DMS53 (cell line): ENCODE measurements at regions not wholly inside any gene's neighbourhood (a gene's known extent, or its start where the extent isn't known, plus 50 kb on each side); places are given as distances from the start of the nearest gene placed in this dataset.
"Not testable (repeated sequence)": the region's sequence is repeated elsewhere in the genome, so short reads cannot be mapped to it uniquely, and the experiment has no call there.

ENCODE experiments used
- DNase-seq: peaks from one replicate; lab custom pipeline; 2025; lab: John Stamatoyannopoulos, UW

DNA sequence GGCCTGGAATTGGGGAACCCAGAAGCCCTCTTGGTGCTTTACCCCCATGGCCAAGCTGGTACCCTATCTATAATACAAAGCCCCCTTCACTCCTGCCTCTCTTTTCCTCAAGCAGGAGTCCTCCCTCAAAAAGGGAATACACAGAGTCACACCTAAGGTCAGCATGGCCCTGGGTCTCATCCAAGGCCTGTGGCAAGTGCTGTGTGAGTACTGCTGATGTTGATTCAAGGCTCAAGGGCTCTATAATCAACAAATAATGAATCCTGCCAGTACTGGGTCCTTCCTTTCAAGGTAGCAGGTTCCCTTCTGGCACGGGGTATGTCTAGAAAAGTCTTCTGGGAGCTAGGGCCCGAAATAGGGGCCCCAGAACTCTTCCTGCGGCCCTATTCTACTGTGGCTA, 187.3 kb downstream of the CYB561 start:
- peak; percentile 53 for DNase-seq

DNA sequence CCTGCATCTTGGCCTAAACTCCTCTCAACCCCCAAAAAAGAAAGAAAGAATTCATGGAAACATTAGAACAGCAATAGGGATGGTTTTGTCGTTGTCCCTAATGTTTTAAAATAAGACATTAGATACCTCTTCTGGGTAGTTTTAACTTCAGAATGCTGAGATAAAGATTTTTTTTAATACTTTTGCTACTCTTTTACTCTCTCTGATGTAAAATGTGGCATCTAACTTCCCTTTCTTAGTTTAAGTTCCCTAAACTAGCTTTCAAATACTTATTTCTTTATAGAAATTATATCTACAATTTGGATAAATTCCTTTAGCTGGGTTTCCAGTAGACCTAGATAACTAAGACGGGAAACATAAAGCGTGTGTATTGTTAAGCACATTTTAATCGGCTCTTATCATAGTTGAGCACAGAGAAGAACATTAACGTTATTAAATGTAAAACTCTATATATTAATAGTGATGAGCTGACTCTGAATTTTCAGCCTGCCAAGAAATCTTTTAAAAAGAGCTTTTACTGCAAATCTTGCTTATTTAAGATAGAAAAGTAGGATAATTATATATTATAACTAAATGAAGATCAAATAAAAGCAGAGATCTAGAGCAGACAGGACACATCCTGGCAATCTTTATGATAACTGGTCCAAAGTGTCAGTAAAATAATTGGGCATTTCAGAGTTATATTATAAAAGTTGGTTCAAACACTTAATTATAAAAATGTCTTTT, 183.2 kb downstream of the CYB561 start:
- no peak for DNase-seq

DNA sequence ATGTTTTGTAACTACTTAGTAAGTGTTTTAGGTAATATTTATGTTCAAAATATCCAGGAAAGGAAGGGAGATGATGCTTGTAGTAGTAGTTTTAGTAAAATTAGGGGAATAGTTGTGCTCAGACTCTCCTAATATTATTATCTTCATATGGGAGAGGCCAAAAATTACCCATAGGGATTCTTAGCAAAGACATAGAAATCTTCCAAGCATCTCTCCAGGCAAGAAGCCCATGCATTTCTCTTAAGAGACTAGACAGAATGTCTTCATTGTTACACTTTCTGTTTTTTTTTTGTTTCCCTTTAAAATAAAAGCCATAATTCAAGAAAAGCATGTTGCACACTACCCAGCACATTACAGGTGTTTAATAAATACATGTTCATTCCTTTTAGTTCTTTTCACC, 180.6 kb downstream of the CYB561 start:
- no peak for DNase-seq

DNA sequence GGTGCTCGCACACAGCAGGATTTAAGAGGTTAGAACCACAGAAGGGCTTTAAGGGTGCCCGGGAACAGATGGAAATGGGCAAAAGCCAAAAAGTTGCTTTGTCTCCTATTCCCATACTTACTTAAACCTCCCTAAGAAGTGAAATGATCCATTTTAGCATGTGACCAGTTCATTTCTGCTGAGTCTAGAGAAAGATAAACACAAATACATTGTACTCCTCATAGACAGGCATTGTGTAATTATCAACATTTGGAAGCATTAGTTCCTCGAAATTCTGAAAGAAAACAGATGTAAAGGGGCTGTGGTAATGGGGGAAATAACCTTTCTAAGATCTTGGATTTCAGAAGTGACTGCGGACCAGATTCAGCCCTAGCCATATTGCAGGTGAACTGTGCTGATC, 178.3 kb downstream of the CYB561 start:
- DNase-seq = no peak

DNA sequence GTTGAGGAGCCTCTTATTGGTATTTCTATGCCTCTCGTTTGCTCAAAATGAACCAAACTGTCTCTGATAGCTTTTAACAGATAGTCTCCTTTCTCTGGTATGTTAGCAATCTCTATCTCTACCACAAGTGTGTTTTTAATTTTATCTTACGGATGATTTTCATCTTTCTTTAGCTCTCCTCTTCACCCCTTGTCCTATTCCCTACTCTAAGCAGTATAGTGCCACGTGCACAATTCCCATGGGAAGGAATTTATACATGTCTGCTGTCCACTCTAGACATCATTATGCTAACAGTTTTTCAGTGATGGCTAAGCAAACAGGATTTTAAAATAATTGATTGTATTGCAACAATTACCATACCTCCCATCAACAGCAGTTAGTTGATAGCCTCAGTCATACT, 177.3 kb downstream of the CYB561 start:
- DNase-seq = no peak

DNA sequence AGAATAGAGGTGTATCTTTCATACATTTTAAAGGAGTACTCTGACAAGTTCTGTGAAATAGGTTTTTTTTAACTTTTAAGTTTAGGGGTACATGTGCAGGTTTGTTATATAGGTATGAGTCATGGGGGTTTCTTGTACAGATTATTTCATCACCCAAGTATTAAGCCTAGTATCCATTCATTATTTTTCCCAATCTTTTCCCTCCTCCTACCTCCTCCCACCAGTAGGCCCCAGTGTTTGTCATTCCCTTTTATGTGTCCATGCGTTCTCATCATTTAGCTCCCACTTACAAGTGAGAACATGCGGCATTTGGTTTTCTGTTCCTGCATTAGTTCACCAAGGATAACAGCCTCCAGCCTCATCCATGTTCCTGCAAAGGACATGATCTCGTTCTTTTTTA, 175.5 kb downstream of the CYB561 start:
- DNase-seq = no peak

DNA sequence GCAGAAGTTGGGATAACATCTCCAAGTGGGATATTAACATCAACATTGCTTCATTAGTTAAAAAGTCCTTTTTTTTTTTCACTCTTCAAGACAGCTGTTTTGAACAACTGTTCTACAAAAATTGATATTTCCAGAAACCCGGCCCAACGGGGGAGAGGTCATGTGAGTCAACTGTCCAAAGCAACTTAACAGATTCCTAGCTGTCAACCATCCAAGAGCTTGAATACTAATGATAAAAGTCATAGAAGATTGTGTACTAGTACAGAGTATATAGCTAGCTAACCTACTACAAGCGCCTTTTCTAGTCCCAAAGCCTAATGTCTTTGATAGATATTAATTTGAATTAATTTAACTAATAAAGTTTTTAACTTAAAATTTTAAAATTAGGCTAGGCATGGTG, 172.0 kb downstream of the CYB561 start:
- DNase-seq = no peak

DNA sequence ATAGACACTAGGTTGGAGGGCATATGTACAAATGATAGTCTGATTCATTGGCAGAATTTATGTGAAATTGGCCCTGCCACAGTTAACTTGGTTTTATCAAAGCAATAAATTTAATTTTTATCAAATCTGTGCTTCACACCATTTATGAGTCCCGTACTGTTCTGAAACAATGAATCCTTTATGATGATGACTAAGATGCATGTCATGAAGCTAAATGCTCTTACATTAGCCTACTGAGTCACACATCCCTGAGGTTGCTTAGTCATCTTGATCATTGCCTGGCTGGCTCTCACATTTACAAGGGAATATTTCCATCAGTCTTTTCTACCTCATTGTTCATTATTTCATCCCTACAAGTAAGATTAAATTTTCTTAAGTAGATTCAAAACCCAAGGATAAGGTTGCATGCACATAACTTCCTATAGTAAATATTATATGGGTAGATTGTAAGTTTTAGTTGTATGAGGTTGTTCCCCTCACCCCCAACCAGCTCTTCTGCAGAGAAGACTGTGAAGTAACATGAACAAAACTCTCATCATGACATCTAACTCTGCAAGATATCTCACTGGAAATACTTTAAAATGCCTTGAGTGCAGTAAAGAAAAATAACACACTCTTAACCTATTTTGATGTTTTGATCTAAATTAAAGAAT, 170.7 kb downstream of the CYB561 start:
- DNase-seq = peak; percentile 56

DNA sequence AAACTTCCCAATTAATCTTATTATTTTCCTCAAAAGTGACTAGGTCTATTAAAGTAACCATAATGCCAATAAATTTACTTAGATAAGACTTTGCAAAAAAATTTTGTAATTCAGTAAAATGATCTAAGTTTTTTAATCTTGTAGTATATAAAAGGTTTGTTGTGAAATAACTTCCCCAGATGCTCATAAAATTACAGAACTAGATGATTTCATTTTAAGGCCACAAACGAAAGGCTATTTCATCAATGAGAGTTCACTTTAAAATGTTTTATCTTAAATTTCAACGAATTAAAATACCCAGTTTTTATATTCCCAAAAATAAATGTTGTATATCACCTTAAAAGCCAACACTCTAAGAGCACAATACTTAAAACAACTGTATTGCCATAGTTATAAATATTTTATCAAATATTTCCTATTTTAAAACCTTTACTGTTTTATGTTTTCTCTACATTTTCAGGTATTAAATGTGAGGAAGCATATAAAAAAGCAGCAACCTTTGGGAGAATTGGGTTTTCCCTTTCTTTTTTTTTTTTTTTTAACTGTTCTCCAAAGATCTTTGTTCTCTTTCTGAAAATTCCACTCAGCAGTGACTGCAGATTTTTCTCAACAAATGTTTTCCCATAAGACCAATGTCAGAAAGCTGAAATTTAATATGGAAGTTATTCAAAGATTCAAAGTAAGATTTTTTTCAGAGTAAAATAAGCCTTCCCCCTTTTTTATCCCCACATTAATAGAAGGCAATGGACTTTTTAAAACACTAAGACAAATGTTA, 169.9 kb downstream of the CYB561 start:
- DNase-seq = no peak

DNA sequence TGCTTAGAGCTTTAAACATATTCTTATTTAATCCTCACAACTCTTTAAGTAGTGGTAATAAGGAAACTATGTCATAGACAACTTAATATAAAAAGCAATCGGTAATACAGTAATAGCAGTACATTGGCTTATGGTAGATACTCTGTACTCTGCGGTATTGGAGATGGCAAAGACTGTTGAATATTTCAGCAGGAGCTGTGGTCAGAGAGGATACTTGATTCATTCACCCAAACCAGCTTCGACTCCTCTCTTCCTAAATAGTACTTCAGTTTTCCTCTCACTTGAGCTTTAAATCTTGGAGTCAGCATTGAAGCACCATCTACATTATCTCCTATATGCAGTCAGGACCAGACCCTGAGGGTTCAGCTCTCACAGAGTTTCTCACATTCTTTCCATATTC, 169.3 kb downstream of the CYB561 start:
- DNase-seq = no peak

DNA sequence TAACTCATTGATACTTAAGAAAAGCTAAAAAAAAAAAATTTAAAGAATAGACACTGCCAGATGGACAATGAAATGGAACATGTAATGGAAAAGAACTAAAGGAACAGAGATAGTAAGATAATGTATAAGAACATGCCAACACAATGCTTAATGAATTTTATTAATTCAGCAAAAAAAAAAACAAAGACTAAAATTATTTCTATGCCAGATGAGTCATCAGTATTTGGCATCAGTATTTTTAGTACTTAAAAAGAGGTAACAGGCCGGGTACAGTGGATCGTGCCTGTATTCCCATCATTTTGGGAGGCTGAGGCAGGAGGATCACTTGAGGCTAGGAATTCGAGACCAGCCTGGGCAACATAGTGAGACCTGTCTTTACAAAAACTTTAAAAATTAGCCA, 168.5 kb downstream of the CYB561 start:
- DNase-seq = no peak

DNA sequence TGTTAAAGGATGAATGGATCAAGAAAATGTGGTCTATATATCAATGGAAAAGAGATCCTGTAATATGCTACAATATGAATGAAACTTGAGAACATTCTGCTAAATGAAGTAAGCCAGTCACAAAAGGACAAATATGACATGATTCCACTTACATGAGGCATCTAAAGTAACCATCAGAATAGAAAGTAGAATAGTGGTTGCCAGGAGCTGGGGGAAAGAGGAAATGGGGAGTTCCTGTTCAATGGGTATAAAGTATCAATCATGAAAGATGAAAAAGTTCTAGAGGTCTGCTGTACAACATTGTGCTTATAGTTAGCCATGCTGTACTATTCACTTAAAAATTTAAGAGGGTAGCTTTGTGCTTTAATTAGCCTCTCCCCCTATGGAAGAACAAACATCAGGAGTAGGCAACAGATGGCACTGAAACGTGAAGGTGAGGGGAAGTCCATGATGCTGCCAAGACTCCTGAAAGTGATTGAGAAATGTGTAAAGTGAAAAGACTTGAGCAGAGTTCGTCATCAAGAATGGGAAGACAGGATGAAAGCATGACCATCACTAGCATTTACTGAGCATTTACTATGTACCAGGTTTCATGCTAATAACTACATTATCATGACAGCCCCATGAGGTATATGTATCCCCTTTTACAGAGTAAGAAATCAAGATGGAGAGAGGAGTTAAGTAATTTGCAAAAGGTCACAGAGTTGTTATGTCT, 167.2 kb downstream of the CYB561 start:
- no peak for DNase-seq

DNA sequence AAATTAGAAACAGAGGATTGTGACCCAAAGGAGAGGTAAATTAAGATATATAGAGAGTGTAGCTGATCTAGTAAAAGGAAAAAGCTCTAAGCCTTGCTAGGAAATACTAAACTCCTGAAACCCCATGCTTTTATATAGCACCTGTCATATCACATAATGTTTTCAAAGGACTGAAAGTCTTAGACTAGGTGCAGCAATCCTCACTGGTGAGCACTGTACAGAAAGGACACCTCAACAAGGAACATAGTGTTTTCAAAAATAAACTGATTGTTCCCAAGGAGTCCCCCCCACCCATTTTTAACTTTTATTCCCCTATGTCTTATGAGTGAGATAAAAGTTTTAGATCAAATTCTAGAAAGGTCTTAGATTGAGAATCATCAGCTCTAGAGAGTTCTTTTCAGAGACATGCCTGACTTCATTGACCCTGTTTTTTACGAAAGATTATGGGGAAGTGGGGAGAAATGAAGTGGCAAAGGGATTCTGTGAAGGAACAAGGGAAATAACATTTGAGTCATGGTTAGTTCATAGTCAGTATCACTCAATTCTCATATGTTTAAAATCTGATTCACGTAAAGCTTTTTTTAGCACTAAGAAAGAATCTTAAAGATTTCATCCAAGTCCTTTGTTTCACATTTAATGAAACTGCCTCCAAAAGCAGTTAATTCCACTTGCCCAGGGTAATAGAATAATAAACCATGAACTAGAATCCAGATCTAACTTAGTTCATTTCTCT, 166.4 kb downstream of the CYB561 start:
- DNase-seq = no peak

DNA sequence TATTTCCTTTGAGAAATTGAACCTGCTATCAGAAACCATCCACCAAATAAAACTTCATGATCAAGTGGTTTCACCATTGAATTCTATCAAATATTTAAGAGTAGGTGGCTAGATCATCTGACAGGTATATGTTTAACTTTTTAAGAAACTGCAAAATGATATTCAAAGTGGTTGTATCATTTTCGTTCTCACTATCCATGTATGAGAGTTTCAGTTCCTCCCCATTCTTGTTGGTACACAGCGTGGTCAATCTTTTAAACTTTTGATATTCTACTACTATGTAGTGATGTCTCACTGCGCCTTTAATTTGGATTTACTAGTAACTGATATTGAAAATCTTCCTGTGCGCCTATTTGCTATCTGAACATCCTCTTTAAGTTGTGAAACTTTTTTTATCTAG, 163.7 kb downstream of the CYB561 start:
- no peak for DNase-seq

DNA sequence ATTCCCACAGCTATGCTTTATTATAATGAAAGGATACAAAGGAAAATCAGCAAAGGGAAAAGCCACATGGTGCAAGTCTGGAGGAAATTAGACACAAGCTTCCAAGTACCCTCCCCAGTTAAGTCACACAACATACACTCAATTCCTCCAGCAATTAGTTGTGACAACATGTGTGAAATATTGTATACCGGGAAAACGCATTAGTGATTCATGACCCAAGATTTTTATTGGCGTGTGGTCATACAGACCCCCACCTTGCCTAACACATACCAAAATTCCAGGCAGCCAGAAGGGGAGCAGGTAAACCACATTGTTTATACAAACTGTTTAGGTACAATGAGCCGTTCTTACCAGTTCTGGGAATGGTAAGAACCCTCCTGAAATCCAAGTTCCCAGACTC, 160.6 kb downstream of the CYB561 start:
- DNase-seq = no peak

DNA sequence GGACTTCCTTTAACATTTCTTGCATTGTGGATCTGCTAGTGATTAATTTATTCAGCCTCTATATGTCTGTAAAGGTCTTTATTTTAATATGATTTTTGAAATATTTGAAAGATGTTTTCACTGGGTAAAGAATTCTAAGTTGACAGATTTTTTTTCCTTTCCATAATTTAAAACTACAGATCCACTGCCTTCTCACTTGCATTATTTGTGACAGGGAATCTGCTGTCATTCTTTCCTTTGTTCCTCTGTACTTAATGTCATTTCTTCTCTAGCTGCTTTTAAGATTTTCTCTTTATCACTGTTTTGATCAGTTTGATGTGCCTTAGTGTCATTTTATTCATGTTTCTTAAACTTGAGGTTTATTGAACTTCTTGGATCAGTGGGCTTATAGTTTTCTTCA, 159.9 kb downstream of the CYB561 start:
- no peak for DNase-seq

DNA sequence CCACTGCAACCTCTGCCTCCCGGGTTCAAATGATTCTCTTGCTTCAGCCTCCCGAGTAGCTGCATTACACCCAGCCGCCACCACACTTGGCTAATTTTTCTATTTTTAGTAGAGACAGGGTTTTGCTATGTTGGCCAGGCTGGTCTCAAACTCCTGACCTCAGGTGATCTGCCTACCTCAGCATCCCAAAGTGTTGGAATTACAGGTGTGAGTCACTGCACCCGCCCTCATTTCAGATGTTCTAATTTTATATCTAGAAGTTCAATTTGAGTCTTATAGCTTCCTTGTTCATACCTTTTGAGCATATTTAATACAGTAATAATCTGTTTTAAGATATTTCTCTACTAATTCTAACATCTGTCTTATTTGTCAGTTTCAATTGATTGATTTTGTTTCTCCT, 159.1 kb downstream of the CYB561 start:
- not testable (repeated sequence) for DNase-seq

DNA sequence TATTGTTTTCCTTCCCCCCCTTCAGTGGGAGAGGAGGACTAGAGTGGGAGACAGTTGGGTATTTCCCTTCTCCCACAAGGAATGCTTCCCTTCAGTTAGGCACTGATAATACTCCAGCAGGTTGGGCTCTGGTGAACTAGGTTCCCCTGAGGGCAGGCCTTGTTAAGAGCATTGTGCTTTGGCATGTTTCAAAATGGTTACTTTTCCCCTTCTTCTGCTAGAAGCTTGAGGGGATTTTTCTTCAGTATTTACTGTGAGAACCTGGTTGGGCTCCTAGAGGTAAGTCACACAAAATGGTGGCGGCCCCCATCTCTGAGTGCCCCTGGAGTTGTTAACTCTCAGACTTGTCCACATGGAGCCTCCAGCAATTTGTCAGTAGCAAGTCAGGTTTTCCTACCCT, 156.2 kb downstream of the CYB561 start:
- DNase-seq = no peak

DNA sequence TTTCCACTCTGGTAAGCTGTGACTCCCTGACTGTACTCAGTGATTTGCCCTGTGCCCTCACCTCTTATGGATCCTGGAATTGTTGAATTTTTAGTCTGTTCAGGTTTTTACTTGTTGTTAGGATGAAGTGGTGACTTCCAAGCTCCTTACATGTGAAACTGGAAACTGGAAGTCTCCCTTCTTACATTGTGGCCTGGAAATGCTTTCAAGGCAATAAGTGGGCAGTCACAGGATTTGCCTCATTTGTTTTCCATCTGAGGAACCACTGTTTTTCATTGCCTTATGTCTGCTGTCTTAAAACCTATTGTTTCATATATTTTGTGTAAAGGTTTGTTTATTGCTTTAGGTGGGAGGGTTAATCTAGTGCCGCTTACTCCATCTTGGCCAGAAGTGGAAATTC, 155.8 kb downstream of the CYB561 start:
- no peak for DNase-seq

DNA sequence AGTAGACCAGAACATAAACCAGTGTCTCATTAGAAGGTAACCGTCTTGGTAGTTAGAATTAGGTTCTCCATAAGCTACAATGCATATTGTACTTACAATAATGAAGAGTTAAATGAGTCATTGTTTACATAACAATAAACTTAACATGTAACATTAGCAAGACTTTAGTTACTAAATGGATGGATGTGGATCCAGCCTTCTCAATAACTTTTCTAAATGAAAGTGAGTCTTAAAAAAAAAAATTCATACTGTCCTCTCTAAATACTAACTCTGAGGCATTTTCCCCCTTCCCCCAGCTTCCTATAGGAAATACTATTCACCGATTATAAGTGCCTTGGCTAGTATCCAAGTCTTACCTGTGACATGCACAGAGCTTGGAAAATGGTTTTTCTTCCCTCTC, 155.3 kb downstream of the CYB561 start:
- DNase-seq = peak; percentile 35

DNA sequence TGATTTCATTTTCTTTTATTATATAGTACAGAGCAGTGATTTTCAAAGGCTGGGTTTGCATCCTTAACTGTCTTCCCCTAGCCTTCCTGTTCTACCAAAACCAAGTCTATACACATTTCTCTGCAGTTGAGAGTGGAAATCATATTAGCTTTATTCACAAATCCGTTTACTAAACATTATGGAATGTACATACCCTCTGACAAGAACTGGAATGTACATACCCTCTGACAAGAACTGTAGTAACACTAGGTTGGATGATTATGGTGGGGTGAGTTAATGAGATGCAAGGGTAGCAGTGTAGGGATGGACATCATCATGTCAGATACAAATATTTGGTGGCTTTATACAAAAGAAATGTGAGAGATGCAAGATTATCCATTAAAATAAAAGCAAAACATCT, 154.8 kb downstream of the CYB561 start:
- no peak for DNase-seq

DNA sequence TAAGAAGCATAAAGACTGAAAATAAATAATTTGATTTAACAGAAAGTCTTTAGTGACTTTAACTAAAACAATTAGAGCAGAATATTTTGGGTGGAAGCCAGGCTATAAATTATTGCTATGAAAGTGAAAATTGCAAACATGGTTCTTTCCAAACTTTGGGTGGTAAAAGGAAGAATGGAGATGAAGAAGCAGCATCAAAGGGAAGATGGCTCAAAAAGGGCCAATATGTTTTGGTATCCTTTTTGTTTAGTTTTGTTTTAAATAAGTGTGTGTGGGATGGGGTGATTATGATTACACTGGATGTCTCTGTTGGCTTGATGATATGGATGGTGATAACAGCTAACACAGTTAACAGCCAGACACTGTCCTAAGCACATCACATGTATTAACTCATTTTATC, 153.7 kb downstream of the CYB561 start:
- no peak for DNase-seq
